Endothelial cell of hepatic sinusoid (primary cell): ENCODE measurements at regions not wholly inside any gene's neighbourhood (a gene's known extent, or its start where the extent isn't known, plus 50 kb on each side); places are given as distances from the start of the nearest gene placed in this dataset.
"Not testable (repeated sequence)": the region's sequence is repeated elsewhere in the genome, so short reads cannot be mapped to it uniquely, and the experiment has no call there.

ENCODE experiments used
- in situ Hi-C: cut with HindIII; loops from 2 replicates; pipeline ENCODE4 v1.10.0; 2017; ENCODE audit warnings: low sequenced_read_pairs

DNA sequence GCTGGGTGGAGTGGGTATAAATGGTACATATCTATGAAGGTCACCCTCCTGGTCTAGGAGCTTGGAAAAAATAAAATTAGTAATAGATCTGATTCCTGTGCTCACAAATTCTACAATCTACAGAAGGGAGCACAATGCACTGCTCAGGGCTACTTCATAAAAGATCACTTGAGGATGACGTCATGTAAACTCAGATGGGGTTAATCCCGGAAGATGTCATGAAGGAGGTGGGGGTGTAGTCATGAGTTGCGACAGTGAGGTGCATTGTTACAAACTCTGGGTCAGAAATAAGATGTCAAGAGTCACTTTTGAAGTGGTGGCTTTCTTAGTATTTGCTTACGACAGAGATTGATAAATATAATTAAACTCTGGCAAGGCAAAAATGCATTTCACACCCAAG is 68.2 kb downstream of the LHX9 start:
- in situ Hi-C loops, result no loop called here

DNA sequence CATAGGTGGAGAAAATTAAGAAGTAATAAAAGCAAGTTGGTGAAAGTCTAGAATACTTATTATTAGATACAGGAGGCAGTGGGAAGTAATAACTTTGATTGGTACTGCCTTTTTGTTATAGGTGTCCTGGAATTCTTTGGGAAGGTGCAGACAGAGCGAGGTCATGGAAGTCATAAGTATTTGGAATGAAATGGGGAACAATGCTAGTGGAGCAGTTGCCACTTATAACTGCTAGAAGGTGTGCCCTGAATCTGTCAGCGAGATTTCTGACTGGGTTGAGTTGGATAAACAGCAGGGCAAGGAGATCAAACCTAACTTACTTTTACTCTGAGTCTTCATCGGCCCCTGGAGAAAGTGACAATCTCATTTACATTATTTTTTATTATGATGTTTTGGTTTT is 69.6 kb downstream of the LHX9 start:
- in situ Hi-C loops, result no loop called here

DNA sequence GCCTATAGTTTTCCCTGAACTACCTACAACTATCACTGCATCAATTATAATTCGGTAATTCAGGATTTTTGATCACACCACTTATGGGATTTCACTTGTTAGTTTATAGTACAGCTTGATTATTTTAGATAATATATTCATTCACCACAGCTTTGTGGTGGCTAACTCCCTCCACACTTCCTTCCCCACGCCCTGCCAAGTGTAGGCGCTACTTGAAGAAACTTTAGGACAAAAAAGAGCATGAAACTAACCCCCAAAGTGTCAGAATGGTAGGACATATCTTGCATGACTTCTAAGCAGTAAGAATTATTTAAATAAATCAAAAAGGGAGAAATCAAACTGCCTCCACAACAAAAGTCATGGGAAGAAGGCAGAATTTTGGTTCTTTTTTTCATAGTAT is 70.1 kb downstream of the LHX9 start:
- in situ Hi-C loops, result no loop called here

DNA sequence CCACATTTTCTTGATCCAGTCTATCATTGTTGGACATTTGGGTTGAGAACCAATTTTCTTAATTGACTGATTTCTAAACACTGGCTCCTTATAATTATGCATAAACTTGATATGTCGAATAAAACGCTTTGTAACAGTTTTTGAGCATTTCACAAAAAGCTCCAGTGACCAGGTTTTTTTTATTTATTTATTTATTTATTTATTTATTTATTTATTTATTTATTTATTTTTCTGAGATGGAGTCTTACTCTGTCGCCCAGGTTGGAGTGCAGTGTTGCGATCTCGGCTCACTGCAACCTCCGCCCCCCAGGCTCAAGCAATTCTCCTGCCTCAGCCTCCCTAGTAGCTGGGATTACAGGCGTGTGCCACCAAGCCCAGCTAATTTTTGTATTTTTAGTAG is 71.4 kb downstream of the LHX9 start:
- in situ Hi-C loops, result not testable (repeated sequence)

DNA sequence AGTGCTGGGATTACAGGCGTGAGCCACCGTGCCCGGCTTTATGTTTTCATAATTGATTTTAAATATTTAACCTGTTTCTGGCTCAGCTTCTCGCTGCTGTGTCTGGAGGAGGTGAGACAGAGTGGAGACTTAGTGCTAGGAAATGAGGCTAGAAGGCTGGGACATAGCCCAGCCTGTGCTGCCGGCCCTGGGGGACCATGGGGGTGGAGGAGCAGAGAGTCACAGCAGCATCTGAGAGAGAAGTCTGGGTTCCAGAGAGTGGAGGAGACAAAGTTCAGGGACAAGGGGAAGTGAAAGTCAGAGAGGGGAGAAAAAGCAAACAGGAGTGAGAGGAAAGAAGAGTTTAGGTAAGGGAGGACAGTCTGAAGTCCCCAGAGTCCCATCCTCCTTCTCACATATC is 71.9 kb downstream of the LHX9 start:
- in situ Hi-C loops, result no loop called here

DNA sequence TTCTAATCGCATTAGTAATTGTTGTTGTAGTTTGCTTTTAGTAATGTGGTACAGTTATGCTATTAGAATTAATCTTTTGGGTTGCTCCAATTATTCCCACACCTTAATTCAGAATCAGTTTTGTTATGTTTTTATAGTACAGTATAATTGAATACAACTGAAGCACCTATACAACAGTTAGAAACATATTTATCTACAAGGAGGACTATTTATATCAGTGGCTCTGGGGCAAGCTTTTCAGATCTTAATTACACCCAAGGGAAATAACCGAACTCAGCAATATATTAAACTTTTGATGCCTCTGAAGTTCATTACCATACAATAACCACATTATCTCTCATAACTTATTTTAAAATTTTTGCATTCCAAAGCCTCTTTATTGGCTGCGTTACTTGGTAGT is 74.4 kb downstream of the LHX9 start:
- in situ Hi-C loops, result no loop called here

DNA sequence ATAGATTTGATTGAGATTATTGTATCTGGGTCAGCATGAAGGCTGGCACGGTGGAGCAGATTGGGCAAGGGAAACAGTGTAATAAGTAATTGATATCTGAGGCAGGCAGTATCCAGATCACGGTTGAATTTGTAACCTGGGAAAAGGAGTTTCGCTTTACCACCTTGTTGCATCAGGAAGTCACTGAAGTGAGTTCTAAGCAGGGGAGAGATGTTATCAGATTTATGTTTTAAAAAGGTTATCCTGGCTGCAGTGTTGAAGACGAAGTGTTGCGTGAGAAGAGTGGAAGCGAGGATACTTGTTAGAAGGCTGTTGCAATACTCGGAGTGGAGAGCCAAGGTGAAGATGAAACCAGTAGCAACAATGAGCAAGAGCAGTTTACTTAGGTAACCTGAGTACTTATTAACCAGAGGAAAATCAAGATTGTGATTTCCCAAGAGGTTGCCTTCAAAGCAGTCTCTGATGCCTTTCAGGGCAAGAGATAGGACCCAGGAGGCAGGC is 77.8 kb downstream of the LHX9 start:
- in situ Hi-C loops, result loop anchor here (5.0 kb wide), 1 partner anchor 83 kb away; no protein-coding TSS in a partner anchor

DNA sequence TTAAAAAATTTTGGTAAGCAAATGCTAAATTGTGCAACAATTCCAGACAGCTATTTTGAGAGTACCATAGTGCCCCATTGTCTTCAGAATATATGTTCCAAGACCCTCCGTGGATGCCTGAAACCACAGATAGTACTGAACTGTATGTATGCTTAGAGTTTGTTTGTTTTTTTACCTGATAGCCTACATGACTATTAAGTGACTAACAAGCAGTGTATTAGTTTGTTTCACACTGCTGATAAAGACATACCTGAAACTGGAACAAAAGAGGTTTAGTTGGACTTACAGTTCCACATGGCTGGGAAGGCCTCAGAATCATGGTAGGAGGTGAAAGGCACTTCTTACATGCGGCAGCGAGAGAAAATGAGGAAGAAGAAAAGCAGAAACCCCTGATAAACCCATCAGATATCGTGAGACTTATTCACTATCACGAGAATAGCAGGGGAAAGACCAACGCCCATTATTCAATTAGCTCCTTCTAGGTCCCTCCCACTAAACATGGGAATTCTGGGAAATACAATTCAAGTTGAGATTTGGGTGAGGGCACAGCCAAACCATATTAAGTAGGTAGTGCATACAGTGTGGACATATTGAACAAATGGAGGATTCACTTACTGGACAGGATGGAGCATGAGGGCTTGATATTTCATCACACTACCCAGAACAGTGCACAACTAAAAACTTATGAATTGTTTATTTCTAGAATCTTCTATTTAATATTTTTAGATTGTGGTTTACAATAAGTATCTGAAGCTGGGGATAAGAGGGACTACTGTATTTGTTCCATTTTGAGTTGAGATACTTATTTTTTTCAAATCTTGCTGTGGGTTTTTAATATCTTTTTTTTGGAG is 78.5 kb downstream of the LHX9 start:
- in situ Hi-C loops, result loop anchor here (5.0 kb wide), 1 partner anchor 83 kb away; no protein-coding TSS in a partner anchor

DNA sequence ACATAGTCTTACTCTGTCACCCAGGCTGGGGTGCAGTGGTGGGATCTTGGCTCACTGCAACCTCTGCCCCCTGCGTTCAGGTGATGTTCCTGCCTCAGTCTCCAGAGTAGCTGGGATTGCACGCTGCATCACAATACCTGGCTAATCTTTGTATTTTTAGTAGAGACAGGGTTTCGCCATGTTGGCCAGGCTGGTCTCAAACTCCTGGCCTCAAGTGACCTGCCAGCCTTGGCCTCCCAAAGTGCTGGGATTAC is 79.0 kb downstream of the LHX9 start:
- in situ Hi-C loops, result loop anchor here (5.0 kb wide), 1 partner anchor 84 kb away; no protein-coding TSS in a partner anchor

DNA sequence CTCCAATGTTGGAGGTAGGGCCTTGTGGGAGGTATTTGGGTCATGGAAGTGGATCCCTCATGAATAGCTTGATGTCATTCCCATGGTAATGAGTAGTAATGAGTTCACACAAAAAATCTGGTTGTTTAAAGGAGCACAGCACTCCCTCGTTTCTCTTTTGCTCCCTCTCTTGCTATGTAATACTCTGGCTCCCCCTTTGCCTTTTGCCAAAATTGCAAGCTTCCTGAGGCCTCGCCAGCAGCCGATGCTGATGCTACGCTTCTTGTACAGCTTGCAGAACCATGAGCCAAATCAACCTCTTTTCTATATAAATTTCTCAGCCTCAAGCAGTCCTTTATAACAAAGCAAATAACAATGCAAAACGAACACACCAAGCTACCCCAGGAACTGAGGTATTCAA is 80.9 kb downstream of the LHX9 start:
- in situ Hi-C loops, result loop anchor here (5.0 kb wide), 1 partner anchor 86 kb away; no protein-coding TSS in a partner anchor

DNA sequence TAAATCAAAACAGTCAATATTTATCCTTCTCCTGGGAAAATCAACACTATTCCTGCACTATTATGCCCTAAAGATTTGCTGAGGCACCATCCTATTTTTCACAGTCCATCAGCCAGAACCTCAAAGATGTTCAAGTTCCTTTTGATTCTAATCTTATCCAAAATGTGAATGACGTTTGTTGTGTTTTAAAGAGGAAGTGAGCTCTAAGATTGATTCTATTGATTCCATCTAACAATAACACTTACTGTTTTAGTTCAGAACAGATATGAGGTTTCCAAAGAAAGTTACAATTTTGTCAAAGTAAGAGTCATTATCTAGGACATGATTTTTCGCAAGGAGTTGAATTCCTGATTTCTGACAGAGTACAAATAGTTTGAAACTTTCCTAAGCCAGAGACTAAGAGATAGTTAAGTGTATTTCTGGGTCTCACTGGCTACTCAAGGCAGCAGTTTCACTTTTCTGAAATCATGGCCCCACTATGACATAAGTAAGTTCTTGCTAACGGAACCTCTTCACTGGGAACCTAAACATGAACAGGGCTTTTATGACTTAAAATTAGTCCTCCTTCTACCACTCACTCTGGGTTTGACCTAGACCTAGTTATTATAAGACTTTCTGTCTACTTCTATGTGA is 84.7 kb downstream of the LHX9 start:
- in situ Hi-C loops, result no loop called here

DNA sequence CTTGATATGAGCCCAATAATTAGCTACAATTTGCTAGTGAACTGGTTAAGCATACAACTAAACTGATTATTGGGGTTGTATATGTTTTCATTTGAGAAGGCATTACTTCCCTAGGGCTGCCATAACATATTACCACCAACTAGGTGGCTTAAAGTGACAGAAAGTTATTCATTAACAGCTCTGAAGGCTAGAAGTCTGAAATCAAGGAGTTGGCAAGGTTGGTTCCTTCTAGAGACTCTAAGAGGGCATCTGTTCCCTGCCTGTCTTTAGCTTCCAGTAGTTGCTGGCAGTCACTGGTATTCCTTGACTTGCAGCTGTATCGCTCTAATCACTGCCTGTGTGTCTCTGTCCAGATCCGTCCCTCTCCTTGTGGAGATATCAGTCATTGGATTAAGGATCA is 86.3 kb downstream of the LHX9 start:
- in situ Hi-C loops, result no loop called here

DNA sequence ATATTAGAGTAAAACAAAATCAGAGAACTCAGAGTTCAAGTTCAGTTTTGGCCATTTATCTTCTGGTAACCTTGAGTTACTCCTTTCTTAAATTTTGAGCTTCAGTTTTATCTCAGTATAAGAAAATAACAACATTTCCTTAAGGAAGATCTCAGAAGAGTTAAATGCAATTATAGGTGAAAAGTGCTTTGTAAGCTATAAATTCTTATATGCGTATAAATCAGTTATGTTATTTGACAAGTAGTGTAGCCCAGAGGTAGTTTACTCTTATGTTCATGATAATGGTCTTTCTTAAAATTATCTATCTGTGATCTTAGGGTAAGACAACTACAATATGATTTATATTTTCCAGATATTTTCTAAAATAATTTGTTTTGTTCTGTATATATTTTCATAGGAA is 89.8 kb downstream of the LHX9 start:
- in situ Hi-C loops, result no loop called here

DNA sequence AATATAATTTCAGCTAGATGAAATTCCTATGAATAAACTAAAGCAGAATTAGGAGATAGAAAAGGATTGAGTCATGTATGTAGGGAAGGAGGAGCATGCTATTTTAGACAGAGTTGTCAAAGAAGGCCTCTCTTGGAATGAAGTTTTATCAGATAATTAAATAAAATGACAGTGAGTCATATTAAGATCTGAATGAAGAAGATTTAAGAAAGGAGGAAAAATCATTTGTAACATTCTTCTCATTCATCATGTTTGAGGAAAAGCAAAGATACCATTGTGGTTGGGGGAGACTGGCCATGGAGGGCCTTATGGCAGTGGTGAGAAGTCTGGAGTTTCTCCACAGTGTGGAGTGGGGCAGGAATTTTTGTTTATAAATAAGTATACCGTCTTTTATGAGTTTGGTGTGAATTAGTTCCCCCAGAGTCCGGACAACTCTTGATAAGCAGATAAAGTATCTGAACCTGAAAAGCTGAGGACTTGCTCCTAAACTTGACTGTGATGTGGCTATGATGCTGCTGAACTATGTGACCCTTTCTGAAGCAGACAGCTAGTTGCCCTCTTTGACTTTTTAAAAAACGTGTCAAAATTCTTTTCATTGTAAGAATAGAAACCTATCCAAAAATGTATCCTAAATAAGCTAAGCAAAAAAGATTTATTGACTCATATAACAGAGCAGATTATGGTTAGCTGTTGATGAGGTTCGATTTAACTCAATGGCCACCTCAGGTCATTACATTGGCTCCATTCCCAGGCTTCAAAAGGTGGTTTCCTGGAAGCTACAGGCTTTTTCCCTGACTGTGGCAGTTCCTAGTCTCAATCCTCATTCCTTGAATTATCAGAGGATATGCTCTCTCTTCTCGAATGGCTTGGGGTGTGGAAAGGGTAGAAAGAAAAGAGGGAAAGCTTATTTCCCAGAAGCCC is 90.8 kb downstream of the LHX9 start:
- in situ Hi-C loops, result no loop called here

DNA sequence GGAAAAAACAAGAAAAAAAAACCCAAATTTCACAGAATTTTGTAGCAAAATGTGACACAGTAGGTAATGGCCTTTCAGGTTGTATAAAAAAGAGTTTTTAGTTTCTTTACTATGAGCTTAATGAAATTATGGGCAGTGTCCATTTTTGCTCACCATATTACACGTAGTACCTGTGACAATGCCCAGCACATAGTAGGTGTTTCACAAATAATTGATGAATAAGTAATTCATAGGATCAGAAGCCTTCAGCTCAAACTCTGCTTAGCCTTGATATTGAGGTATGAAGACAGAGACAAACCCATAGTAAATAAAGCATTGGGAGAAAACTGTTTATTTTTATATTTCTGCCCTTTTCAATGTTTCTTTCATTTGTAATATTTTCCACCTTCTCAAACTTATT is 97.2 kb downstream of the LHX9 start:
- in situ Hi-C loops, result no loop called here

DNA sequence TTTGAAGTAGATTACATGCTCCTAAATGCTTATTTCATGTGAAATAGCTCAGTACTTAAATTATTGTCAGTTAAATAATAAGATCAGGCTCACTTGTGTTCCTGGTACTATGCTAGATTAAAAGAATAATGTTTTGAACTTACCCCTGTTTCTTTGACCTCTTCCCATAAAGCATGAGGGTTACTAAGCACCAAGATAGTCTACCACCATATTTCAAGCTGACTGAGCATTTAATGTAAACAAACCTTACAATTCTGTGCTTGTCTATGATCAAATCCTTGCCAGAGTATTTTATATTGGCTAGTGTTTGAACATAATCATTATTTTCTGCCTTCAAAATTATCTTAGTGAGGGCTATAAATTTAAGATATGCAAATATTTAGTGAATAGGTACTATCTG is 98.1 kb downstream of the LHX9 start:
- in situ Hi-C loops, result no loop called here

DNA sequence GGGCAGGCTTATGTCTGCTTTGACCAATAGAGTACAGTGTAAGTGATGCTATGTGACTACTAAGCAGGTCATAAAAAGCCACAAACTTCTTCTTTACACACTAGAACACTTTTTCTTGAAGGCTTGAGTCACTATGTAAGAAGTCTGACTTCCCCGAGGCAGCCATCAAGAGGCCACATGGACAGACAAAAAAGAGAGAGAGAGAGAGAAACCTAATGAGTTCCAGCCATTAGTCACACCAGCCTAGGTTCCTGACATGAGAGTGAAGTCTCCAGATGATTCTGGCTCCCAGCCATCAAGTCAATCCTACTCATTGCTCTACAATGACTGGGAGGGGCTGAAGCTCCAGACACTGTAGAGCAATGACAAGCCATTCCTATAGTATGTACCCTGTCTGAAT is 101.4 kb downstream of the LHX9 start:
- in situ Hi-C loops, result no loop called here

DNA sequence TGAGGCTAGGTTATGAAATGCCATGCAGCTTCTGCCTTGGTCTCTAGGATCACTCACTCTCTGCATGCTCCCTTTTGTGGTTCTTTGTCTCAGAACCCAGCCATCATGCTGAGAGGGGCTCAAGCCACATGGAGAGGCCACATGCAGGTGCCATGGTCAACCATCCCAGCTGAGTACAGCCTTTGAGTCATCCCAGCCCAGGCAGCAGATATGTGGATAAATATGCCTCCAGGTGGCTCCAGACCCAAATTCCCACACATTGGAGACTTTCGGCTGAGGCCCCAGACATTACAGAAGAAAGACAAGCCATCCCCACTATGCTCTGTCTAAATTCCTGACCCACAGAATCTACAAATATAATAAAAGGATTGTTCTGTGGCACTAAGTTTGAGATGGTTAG is 102.0 kb downstream of the LHX9 start:
- in situ Hi-C loops, result no loop called here

DNA sequence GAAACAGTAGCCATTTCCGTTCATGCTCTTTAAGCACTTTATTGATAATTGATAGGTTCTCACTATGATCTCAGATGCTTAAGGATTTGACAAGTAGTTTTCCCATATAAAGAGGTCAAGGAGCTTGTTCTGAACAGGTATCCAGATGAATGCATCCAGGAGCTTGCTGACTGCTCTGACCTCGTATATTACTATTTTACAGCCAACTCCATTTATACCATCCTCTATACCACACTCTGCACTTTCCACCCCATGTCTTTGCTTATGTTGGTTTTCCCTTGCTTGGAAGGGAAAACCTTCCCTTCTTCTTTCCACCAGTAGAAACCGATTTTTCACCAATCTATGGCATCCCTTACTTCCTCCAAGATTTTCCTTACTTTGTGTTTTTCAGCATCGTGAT is 107.2 kb downstream of the LHX9 start:
- in situ Hi-C loops, result no loop called here

DNA sequence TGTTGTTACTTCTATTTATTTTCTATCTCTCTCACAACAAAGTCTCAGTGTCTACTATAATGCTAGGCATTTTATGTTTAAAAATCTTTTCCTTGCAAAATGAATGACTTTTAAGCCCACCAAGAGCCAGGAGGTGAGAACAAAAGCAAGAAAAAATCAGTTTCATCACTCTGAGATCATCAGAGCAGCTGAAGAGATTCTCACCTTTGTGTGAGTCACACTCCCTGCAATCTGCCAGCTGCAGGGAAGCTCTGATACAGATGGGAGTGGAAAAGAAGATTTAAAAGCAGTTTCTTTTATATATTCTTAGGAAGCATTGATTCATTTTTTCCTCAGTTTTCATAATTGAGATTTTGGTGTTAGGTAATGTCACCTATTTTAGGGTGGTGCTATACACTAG is 107.6 kb downstream of the LHX9 start:
- in situ Hi-C loops, result no loop called here

DNA sequence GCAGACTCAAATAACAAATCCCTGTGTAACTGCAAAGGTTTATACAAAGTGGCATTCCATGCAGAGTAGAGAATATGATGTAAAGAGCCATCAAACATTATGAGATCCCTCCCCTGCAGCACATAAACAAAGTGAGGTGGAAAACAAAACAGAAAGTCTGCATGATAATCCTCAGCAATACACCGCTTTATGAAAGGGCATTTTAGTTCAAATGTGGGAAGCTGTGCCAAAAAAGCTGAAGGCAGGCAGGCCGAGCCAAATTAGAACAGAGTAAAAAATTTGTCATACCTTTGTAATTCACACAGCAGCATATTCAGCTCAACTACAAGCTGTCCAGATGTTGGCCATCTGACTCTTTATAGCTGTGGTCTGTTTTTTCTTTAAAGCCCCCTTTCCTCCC is 113.5 kb downstream of the LHX9 start:
- in situ Hi-C loops, result no loop called here
